Upper lobe of right lung (tissue), 1 donor: ENCODE measurements at regions not wholly inside any gene's neighbourhood (a gene's known extent, or its start where the extent isn't known, plus 50 kb on each side); places are given as distances from the start of the nearest gene placed in this dataset.

Source experiments
- ATAC-seq: fragments of 200-7000 bp; cut with Tn5 transposase; one replicate; pipeline ENCODE4 v1.9.1; 2020; ENCODE audit warnings: mild to moderate bottlenecking, moderate library complexity
- DNase-seq: peaks from one replicate; pipeline ENCODE4 v3.0.0-alpha.2; 2020
- H3K27ac ChIP-seq: fragments of 200-600 bp; one replicate; pipeline ENCODE4 v1.8.0; 2022
- H3K27me3 ChIP-seq: fragments of 200-600 bp; one replicate; pipeline ENCODE4 v1.8.0; 2022; ENCODE audit warnings: mild to moderate bottlenecking
- H3K36me3 ChIP-seq: fragments of 200-600 bp; one replicate; pipeline ENCODE4 v1.8.0; 2022
- H3K4me1 ChIP-seq: fragments of 200-600 bp; one replicate; pipeline ENCODE4 v1.8.0; 2022
- H3K4me3 ChIP-seq: fragments of 200-600 bp; one replicate; pipeline ENCODE4 v1.8.0; 2022; ENCODE audit warnings: mild to moderate bottlenecking
- H3K9me3 ChIP-seq: fragments of 200-600 bp; one replicate; pipeline ENCODE4 v1.8.0; 2022
- CTCF ChIP-seq: fragments of 200-600 bp; IDR thresholded peaks from one replicate; pipeline ENCODE4 v1.8.0; 2022; ENCODE audit warnings: antibody characterized with exemption
- intact Hi-C: fragments of 100-400 bp; cut with DNase I; formaldehyde crosslinking; loops from one replicate; pipeline ENCODE4 v1.11.0; 2022
- donor health status: DM: no; HTN: yes; CAD: no; lungs with severe emphysema.

GRCh38 chr1:193524616-193525015 lies 338.2 kb upstream of the B3GALT2 start:
- no peaks in the 10 kb centered on the region for H3K27me3 ChIP-seq
- TF ChIP-seq CTCF = no peak
- intact Hi-C loops = no loop called here
- H3K27ac ChIP-seq = no peak overlapping the region
- no peak overlapping the region for H3K4me3 ChIP-seq
- DNase-seq (no peak), ATAC-seq (no peak)
- H3K36me3 ChIP-seq = no peaks in the 10 kb centered on the region
- no peaks in the 10 kb centered on the region for H3K4me1 ChIP-seq
- H3K9me3 ChIP-seq = no peaks in the 10 kb centered on the region

GRCh38 chr1:193524021-193524420 lies 337.6 kb upstream of the B3GALT2 start:
- DNase-seq (no peak), ATAC-seq (no peak)
- H3K36me3 ChIP-seq = no peaks in the 10 kb centered on the region
- H3K9me3 ChIP-seq = no peaks in the 10 kb centered on the region
- TF ChIP-seq CTCF = no peak
- no peak overlapping the region for H3K27ac ChIP-seq
- no peak overlapping the region for H3K4me3 ChIP-seq
- no peaks in the 10 kb centered on the region for H3K27me3 ChIP-seq
- no peaks in the 10 kb centered on the region for H3K4me1 ChIP-seq
- intact Hi-C loops = no loop called here

GRCh38 chr1:193520472-193520871 lies 334.1 kb upstream of the B3GALT2 start:
- ATAC-seq (no peak), DNase-seq (no peak)
- H3K4me3 ChIP-seq = no peak overlapping the region
- H3K27ac ChIP-seq = no peak overlapping the region
- H3K9me3 ChIP-seq = no peaks in the 10 kb centered on the region
- intact Hi-C loops = no loop called here
- no peaks in the 10 kb centered on the region for H3K36me3 ChIP-seq
- no peak for TF ChIP-seq CTCF
- no peaks in the 10 kb centered on the region for H3K4me1 ChIP-seq
- no peaks in the 10 kb centered on the region for H3K27me3 ChIP-seq

GRCh38 chr1:193519922-193520321 lies 333.5 kb upstream of the B3GALT2 start:
- Histone ChIP-seq H3K27ac (no peak overlapping the region), H3K4me3 (no peak overlapping the region), H3K4me1 (no peaks in the 10 kb centered on the region), H3K36me3 (no peaks in the 10 kb centered on the region), H3K9me3 (no peaks in the 10 kb centered on the region), H3K27me3 (no peaks in the 10 kb centered on the region)
- no peak for TF ChIP-seq CTCF
- ATAC-seq = no peak
- no peak for DNase-seq
- intact Hi-C loops = no loop called here

- Histone ChIP-seq H3K9me3 (no peaks in the 10 kb centered on the region), H3K4me1 (no peaks in the 10 kb centered on the region), H3K4me3 (no peak overlapping the region), H3K27me3 (no peaks in the 10 kb centered on the region), H3K27ac (no peak overlapping the region), H3K36me3 (no peaks in the 10 kb centered on the region)
- no peak for TF ChIP-seq CTCF
- DNase-seq (no peak), ATAC-seq (no peak)
- intact Hi-C loops = no loop called here
Observed at GRCh38 chr1:193516755-193517388, 330.5 kb upstream of the B3GALT2 start.

GRCh38 chr1:193514397-193514796 lies 328.0 kb upstream of the B3GALT2 start:
- DNase-seq (no peak), ATAC-seq (no peak)
- Histone ChIP-seq H3K9me3 (no peaks in the 10 kb centered on the region), H3K4me3 (no peak overlapping the region), H3K27ac (no peak overlapping the region), H3K4me1 (no peaks in the 10 kb centered on the region), H3K27me3 (no peaks in the 10 kb centered on the region), H3K36me3 (no peaks in the 10 kb centered on the region)
- TF ChIP-seq CTCF = no peak
- intact Hi-C loops = no loop called here
